ENCODE measurements at regions not wholly inside any gene's neighbourhood (a gene's known extent, or its start where the extent isn't known, plus 50 kb on each side); places are given as distances from the start of the nearest gene placed in this dataset.
A peak's percentile ranks its signal among the peaks of the same experiment; 100 is the strongest.
"Not testable (repeated sequence)": the region's sequence is repeated elsewhere in the genome, so short reads cannot be mapped to it uniquely, and the experiment has no call there.

- Histone ChIP-seq H3K27me3 (ENCODE audit: low read depth) (no peaks in the 10 kb centered on the region), H3K36me3 (no peaks in the 10 kb centered on the region), H3K9me3 (replicated peaks) (no peaks in the 10 kb centered on the region), H3K4me1 (no peaks in the 10 kb centered on the region), H3K4me3 (no peak overlapping the region), H3K27ac (replicated peaks) (no peak overlapping the region)
- TF ChIP-seq, protein P1, sequence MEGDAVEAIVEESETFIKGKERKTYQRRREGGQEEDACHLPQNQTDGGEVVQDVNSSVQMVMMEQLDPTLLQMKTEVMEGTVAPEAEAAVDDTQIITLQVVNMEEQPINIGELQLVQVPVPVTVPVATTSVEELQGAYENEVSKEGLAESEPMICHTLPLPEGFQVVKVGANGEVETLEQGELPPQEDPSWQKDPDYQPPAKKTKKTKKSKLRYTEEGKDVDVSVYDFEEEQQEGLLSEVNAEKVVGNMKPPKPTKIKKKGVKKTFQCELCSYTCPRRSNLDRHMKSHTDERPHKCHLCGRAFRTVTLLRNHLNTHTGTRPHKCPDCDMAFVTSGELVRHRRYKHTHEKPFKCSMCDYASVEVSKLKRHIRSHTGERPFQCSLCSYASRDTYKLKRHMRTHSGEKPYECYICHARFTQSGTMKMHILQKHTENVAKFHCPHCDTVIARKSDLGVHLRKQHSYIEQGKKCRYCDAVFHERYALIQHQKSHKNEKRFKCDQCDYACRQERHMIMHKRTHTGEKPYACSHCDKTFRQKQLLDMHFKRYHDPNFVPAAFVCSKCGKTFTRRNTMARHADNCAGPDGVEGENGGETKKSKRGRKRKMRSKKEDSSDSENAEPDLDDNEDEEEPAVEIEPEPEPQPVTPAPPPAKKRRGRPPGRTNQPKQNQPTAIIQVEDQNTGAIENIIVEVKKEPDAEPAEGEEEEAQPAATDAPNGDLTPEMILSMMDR (IDR thresholded peaks at IDR 0.05; ENCODE audit: borderline replicate concordance), result no peak
- DNase-seq, result no peak
- intact Hi-C loops (cut with micrococcal nuclease), result no loop called here
Measured at GRCh38 chr11:112694813-112695212, 266.4 kb upstream of the NCAM1 start.

- no peaks in the 10 kb centered on the region for H3K27me3 ChIP-seq (ENCODE audit: low read depth)
- intact Hi-C loops (cut with micrococcal nuclease), result no loop called here
- H3K27ac ChIP-seq (replicated peaks), result no peak overlapping the region
- H3K4me3 ChIP-seq, result no peak overlapping the region
- no peaks in the 10 kb centered on the region for H3K4me1 ChIP-seq
- H3K36me3 ChIP-seq, result no peaks in the 10 kb centered on the region
- no peaks in the 10 kb centered on the region for H3K9me3 ChIP-seq (replicated peaks)
- DNase-seq, result no peak
- TF ChIP-seq, protein P1 (IDR thresholded peaks at IDR 0.05; ENCODE audit: borderline replicate concordance), result peak; percentile 33
Measured at GRCh38 chr11:112697391-112698178, 263.6 kb upstream of the NCAM1 start.

- Histone ChIP-seq H3K36me3 (no peaks in the 10 kb centered on the region), H3K27ac (replicated peaks) (no peak overlapping the region), H3K4me1 (no peaks in the 10 kb centered on the region), H3K27me3 (ENCODE audit: low read depth) (peaks cover 5% of the 10 kb centered on the region), H3K9me3 (replicated peaks) (peaks cover 17% of the 10 kb centered on the region), H3K4me3 (no peak overlapping the region)
- DNase-seq, result no peak
- TF ChIP-seq, protein P1 (IDR thresholded peaks at IDR 0.05; ENCODE audit: borderline replicate concordance), result no peak
- intact Hi-C loops (cut with micrococcal nuclease), result no loop called here
Measured at GRCh38 chr11:112705148-112705547, 256.1 kb upstream of the NCAM1 start.

- Histone ChIP-seq H3K36me3 (no peaks in the 10 kb centered on the region), H3K4me1 (no peaks in the 10 kb centered on the region), H3K27me3 (ENCODE audit: low read depth) (peaks cover 5% of the 10 kb centered on the region), H3K9me3 (replicated peaks) (peaks cover 17% of the 10 kb centered on the region), H3K27ac (replicated peaks) (no peak overlapping the region), H3K4me3 (no peak overlapping the region)
- no peak for DNase-seq
- TF ChIP-seq, protein P1 (IDR thresholded peaks at IDR 0.05; ENCODE audit: borderline replicate concordance), result no peak
- intact Hi-C loops (cut with micrococcal nuclease), result no loop called here
Measured at GRCh38 chr11:112706863-112707262, 254.4 kb upstream of the NCAM1 start.

DNA sequence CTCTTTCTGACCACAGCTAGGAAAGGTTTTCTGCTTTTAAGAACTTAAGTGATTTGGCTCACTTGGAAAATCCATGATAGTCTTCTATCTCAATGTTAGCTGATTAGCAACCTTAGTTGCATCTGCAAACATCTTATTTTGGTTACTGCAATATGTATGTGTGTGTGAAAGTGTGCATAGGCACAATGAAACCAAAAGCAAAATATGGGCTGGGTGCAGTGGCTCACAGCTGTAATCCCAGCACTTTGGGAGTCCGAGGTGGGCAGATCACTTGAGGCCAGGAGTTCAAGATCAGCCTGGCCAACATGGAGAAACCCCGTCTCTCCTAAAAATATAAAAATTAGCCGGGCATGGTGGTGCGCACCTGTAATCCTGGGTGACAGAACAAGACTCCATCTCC is 246.9 kb upstream of the NCAM1 start:
- H3K36me3 ChIP-seq; DNase-seq; H3K4me3 ChIP-seq; H3K27ac ChIP-seq (replicated peaks); intact Hi-C loops (cut with micrococcal nuclease); H3K27me3 ChIP-seq (ENCODE audit: low read depth); H3K4me1 ChIP-seq; H3K9me3 ChIP-seq (replicated peaks): not testable (repeated sequence)

- no peaks in the 10 kb centered on the region for H3K4me1 ChIP-seq
- H3K4me3 ChIP-seq, result no peak overlapping the region
- no peak for DNase-seq
- no peaks in the 10 kb centered on the region for H3K9me3 ChIP-seq (replicated peaks)
- no peaks in the 10 kb centered on the region for H3K27me3 ChIP-seq (ENCODE audit: low read depth)
- no peaks in the 10 kb centered on the region for H3K36me3 ChIP-seq
- intact Hi-C loops (cut with micrococcal nuclease), result no loop called here
- H3K27ac ChIP-seq (replicated peaks), result no peak overlapping the region
- TF ChIP-seq, protein P1 (IDR thresholded peaks at IDR 0.05; ENCODE audit: borderline replicate concordance), result no peak
Measured at GRCh38 chr11:112715056-112715455, 246.2 kb upstream of the NCAM1 start.
